ENCODE measurements at regions not wholly inside any gene's neighbourhood (a gene's known extent, or its start where the extent isn't known, plus 50 kb on each side); places are given as distances from the start of the nearest gene placed in this dataset.
"Not testable (repeated sequence)": the region's sequence is repeated elsewhere in the genome, so short reads cannot be mapped to it uniquely, and the experiment has no call there.

DNA sequence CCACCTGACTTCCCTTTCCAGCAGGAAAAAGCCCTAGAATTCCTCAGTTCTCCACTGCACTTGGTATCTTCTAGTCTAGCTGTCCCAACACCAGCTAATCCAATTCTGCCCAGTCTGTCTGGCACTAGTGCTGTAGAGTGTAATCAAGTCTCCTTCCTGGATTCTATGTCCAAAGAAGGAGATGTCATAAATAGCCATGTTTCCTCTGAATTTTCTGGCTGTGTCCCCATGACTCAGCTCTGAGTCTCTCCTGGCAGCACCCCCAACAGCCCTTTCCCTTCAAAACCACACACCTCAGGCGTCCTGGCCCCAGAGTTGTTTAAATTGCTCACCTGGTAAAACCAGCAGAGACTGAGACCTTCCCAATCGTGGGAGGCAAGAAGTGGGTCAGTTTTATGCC, 197.2 kb downstream of the GRXCR1 start:
- no peak for DNase-seq

DNA sequence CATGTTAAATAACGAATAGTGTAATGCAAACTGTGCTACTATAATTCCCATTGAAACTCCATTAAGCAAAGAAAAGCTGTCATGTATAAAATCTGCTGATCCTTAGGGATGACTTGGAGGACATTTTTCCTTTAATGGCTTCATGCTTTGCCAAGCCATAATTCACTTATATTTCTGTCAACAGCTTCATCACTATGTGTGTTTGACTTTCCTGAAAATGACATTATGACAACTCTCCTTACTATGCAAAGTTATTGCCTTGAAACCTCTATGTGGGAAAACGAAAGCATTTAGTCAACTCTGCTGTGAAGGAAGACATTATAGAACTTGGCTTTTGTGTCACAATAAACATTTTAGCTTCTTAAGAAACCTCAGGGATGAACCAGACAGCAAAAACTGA, 210.5 kb downstream of the GRXCR1 start:
- no peak for DNase-seq

DNA sequence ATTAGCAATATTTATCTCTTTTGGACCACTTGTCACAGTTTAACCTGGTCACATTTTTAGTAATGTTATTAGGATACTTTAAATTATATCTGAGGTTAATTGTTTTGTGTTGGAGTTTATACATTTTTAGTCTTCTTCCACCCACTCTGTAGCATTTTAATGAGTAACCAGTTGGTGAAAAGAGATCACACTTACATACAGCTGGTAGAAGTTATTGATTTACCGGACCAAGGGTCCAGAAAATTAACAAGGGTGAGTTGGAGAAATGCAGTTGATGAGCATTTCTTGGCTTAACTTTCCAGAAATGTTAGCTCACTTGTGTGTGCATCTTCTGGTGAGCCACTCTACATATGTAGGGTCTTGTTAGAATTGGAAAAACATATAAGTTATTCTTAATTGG, 219.6 kb downstream of the GRXCR1 start:
- DNase-seq: no peak

DNA sequence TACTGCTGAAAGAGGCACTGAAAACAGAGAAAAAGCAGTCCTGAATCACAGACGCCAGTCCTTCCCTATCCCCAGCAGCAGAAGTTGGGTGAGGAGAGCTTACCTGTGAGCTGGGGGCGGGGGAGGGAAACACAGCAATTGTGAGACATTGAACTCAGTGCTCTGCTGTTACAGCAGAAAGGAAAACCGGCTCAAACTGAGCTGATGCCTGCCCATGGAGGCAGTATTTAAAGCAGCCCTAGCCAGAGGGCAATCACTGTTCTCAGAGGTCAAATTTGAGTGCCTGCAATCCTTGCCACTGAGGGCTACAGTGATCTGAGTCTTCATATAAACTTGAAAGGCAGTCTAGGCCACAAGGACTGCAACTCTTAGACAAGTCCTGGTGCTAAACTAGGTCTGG, 220.7 kb downstream of the GRXCR1 start:
- no peak for DNase-seq

DNA sequence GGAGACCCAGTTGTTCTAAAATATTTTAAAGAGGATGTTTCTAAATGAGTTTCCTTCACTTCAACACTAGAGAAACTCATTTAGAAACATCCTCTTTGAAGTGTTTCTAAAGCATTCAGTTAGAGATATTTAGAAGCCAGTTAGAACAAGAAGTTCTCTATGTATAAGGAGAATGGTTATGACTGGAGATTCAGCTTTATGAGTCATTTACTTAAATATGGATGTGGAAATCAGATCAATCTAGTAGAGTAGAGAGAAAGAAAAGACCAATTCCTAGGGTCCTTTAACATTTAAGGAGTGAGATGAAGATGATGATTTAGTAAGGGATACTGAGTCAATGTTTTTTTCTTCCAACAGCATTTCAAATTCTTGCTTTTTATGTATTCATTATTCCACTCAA, 234.1 kb downstream of the GRXCR1 start:
- no peak for DNase-seq

DNA sequence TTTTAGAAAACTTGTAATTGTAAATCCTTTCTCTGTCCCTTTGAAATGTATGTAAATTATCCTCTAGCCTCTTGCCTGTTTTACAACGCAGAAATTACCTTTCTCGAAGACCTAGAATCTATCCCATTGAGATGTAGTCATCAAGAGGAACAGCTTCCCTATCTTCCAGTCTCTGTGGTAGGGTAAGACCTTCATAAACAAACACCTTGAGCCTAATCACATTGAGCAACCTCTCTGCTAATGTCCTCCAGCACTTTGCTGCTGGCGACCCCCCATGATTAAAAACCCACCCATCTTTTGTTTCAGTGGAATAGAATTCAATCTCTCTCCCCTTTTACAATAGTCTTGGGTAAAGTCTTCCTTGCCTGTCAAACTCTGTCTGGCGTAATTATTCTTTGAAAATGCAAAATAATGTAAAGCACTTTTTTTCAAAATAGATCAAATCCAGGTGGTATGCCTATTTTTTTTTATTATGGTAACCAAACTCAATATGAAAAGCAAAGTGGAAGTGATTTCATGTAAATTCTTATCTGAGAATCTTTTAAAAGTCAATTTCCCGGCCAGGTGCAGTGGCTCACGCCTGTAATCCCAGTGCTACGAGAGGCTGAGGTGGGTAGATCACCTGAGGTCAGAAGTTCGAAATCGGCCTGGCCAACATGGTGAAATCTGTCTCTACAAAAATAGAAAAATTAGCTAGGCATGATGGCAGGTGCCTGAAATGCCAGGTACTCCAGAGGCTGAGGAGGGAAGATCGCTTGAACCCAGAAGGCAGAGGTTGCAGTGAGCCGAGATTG, 237.9 kb downstream of the GRXCR1 start:
- DNase-seq: no peak

DNA sequence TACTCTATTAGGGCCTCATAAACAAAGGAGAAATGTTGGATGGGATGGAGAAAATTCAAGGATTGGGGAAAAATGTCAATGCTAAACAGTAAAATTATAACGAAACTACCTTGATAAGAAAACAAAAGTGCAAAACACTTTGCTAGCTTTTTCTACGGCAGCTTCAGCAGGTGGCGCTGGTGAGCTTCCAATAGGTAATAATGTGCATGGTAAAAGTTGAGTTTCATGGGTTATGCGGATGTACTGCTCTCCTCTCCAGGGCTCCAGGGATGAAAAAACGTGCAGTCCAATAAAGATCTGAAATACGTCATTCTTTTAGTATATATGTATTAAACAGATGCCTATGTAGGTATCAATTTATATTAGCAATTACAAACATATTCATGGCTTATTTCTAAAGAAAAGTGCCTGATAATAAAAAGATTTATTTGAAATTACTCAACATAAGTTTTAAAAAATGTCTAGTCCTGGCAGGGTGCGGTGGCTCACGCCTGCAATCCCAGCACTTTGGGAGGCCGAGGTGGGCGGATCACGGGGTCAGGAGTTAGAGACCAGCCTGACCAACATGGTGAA, 239.6 kb downstream of the GRXCR1 start:
- peak; percentile 26 for DNase-seq

DNA sequence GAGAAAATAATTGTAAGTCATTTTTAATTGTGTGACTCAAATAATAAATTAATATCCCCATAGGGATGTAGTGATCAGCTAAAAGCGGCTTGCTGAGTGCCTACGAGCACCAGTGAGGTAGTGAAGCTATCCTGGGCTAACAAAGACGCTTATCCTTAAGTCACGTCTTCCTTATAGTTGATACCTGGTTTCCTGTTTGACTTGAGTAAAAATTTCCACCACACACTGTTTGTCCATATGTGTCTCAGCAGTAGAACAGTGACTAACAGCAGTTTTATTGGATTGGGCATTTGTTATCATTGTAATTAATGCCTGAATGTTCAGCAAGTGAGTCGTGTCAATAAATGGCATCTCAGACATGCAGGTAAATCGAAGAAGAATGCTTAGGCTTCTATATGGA, 241.1 kb downstream of the GRXCR1 start:
- DNase-seq: no peak

DNA sequence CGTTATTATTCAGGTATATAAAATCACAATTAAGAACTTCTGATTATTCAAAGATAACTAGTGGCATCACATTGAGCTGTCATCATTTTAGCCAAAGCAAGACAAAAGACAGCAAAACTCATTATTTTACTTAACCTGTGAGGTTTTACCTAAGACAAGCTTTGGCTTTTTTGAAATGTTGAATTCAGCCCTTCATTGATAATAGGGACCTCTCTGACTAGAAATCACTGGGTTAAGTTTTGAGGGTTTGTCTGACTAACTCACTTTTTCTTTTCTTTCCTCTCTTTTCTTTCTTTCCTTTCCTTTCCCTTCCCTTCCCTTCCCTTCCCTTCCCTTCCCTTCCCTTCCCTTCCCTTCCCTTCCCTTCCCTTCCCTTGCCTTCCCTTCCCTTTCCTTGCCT, 244.2 kb downstream of the GRXCR1 start:
- DNase-seq: no peak

DNA sequence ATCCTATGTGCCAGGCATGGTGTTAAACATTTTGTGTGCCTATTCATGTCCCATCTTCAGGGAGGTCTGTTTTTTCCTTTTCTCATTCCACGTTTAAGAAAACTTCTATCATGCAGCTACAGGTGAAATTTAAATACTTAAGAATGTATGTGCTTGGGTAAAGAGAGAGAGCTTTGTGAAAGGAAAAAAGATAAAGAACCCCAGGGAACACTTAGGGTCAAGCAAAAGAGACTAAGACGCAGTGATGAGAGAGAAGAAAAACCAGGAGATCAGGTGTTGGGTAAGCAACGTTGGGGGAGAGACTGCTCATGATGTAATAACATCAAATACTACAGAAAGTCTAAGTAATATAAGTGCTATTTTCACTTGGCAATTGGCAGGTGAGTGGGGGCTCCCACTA, 253.7 kb downstream of the GRXCR1 start:
- DNase-seq: no peak

DNA sequence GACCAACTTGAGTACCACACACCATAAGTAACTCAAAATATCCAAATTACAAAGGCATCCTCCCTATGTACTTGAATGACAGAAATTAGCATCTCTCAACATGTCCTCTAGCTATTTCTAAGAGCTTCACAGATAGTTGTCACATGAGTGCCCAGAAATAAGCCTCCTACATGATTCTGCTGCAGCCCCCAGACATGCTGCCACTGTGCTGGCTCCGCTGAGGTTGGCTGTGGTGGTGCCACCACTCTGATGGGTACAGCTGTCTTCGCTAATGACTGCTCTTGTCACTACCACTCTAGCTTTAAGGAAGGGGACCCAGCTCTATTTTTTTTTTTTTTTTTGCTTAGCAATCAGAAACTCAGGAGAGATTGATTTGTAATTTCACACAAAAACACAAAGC, 256.0 kb downstream of the GRXCR1 start:
- DNase-seq: no peak

DNA sequence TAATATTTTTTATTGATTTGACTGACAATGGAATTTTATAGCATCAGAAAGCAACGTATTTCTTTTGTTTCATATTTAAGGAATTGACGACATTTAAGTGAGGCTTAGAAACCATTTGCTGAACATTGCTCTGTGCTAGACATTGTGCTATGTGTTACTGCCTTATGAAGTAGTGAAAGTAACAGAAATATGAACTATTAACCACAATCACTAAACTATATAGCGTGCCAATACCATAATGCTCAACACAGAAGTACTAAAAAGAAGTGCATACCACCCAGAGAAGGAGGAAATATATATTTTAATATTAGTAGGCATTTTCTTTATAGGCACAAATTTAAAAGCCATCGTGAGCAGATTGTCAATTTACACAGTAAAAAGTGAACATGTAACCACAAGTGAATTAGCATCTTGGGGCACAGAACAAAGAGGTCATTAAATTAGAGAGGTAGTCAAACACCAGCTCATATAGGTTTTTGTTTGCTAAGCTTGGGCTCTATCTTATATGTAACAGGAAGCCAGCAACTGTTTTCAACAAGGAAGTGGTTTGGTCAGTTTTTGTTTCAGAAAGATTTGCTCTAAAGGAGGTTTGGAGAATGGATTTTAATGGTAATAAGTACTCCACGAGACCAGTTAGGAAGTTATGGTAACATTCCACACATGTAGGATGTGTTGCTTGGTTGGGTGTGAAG, 270.7 kb downstream of the GRXCR1 start:
- DNase-seq: no peak

DNA sequence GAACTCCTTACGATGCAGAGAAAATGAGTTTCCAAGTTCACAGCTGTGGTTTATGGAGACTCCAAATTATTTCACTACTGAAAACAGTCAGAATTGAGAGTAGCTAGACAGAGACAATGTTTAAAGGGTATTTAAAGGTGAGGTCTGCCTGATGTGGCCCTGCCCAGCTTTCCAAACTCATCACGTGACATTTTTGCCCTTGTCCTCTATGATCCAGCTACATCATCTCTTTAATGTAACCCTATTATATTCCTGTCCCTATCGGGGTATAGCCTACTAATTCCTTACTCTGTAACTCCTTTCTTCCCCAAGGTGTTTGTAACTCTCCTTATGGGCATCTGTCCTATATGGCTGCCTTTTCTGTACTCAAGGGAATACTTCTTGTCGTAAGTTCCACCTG, 297.2 kb downstream of the GRXCR1 start:
- DNase-seq: no peak

DNA sequence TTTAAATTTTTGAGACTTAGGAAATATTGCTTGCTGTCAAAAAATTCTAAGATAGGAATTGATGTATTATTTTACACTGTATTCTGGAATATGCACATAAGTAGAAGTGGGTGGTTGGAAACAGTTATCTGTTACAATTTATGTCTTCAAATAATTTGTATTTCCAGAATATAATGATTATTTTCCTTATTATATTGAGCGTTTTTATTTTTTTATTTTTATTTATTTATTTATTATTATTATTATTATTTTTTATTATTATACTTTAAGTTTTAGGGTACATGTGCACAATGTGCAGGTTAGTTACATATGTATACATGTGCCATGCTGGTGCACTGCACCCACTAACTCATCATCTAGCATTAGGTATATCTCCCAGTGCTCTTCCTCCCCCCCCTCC, 320.1 kb downstream of the GRXCR1 start:
- DNase-seq: not testable (repeated sequence)

DNA sequence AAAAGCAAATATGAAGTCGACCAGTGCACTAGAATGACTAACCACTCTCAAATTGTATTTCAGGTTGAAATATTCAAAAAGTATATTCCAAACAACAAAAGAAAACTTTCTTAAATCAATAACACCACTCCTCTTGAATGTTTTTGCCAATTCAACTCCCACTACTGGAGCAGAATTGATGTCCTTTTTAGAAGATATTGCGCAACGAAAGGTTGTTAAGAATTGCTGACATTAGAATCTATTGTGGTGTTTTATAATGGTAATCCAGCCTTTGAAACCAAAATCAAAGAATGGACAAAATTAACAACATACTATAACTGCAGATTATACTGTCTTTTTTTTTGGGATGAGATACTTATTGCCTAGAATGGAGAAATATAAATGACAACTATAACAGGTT, 331.3 kb downstream of the GRXCR1 start:
- no peak for DNase-seq

DNA sequence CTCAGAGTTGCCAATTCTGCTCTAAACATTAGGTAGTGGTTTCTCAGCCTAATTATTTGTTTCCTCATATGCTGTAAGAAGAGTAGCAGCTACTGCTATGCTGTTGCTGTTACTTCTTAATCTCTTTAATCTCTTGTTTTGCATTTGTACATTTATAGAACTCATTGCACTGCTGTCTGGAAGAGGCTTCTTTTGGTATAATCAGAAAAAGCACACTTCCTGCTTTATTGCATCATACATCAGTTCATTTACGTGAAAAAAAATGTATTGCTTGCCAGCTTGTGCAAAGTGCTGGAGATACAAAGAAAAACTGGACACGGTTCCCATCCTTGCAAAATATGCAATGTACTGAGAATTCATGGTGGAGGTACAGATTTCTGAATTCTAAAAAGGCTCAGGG, 332.0 kb downstream of the GRXCR1 start:
- DNase-seq: no peak

DNA sequence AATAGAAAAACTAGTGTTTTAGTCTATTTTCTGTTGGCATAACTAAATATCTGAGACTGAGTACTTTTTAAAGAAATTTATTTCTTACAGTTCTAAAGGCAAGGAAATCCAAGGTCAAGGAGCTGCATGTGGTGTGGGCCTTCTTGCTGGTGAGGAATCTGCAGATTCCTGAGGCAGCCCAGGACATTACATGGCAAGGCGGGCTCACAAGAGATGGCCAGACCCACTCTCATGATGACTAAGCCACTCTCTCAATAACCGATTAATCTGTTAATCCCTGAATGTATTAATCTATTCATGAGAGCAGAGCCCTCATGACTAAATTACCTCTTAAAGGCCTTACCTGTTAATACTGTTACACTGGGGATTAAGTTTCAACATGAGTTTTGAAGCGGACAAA, 340.8 kb downstream of the GRXCR1 start:
- peak; percentile 73 for DNase-seq

DNA sequence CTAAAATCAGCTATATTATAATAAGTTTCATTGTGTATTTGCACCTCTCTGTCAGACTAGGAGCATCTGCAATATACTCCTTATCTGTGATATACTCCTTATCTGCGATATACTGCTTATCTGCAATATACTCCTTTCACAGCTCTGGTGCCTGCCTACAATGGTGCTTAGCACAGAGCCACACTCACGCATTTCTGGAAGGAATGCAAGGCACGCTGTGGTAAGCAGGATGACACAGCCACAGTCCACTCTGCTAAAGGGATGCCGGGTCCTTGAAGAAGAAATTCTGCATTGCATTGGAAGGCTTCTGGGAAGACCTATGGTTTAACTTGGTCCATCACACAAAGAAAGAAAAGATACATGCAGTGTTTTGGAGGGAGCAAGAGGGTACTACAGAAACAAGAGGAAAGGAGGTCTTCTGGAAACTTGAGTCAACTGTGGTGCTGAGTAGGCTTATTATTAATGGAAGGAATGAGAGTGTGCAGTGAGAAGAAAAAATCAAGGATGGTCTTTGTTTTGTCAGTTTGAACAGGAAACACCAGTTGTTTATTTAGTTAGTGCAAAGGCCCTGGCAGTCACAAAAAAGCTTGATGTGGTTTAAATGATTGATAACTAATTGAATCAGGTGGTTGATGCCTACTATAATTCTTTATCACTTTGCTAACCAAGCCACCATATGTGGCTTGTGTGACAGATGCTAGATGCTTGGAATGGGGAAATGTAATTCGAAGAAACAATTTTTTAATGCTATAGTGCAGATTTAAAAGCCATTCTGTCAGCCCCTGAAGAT, 342.3 kb downstream of the GRXCR1 start:
- DNase-seq: peak; percentile 32

DNA sequence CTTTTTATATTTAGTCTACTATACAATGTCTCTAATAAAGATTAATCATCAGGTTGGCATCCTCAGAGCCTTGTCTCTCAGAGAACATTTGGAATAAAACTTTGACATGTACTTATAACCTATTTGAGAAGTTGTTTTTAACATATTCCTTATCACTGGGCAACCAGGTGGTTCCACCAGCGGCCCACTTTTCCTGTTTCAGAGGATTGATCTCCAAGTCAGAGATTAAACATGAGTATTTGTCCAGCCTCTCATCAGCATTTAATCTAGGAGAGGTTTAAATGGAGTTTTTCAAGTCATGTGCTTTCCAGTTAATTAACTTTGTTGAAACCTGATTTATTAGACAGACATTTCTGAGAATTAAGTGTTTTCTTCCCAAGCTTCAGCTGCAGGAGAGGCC, 345.5 kb downstream of the GRXCR1 start:
- DNase-seq: no peak

DNA sequence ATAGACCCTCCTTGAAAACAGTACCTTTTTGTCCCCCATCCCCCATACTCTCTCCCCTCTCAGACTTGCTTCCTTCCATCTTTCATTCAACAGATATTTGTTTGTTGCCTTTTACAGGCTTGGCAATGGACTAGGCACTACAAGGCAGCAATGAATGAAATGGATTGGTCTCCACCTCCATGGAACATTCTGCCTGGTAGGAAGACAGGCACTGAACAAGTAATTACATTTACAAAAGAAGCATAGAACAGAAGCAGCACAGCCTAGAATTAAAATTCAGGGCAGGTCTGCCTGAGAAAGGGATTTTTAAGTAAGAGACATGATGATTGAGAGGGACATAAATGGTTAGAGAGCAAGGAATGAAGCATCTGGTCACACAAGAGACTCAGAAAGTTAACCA, 346.1 kb downstream of the GRXCR1 start:
- DNase-seq: no peak

DNA sequence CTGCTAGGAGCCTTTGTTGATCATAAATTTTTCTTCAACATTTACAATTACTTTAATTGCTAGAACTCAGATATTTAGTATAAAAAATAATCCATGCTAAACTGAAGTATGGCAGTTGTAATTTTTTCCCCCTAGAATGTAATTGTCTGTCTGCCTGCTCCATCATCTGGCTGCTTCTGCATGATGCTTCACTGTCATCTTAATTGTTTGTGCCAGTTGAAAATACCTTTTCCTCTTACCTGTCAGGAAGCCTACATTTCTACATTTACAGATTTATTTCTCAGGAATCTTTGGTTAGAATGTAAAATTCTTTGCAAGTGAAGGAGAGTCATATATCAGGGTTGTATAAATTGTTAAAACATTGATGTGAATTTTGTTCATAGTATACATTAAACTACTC, 348.6 kb downstream of the GRXCR1 start:
- no peak for DNase-seq

DNA sequence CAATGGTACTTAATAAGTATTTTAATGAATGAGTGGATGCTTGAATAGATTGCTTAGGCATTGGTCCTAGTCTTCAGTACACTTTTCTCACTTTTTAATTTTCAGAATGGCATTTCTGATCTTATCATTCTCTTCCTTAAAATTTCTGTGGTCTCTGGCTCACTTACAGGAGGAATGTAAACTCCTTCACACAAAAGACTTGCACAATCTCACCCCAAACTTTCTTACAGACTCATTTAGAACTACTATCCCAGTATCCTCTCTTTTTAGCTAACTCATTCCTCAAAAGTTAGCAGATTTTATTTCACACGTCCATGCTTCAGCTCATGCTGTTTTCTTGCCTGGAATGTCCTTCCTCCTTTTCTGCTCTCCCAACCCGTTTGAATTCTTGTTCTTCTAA, 350.1 kb downstream of the GRXCR1 start:
- DNase-seq: no peak

DNA sequence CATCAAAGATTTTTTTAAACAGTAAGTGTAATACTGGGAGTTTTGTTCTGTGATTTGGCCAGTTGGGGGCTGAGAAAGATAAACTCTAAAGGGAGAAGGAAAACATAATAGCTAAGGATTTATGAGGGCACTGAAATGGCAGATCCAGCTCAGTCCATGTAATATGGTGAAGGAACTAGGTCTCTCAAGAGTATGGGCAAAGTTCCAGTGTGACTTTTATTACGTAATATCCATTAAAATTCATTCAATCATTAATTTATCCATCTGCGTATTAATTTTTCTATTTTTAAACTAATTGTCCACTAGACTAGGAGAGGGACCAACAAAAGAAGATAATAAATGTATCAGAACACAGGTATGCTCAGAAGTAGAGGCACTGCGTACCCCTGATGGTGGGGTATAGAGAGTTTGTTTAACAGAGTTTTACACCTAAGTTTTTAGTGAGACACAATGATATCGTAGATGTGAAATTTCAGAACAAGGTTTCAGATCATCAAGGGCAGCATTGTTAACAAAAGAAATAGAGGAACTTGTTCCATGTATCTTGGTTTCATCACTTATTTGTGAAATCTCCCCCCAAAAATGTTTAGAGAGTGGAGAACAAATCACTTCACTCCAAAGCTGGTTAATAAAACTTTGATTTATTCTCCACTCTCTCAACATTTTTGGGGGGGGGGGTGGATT, 351.1 kb downstream of the GRXCR1 start:
- no peak for DNase-seq
